Cardiac fibroblast (primary cell): ENCODE measurements at regions not wholly inside any gene's neighbourhood (a gene's known extent, or its start where the extent isn't known, plus 50 kb on each side); places are given as distances from the start of the nearest gene placed in this dataset.

Experiments
- DNase-seq, 2 donors: peaks; one replicate each; pipeline versions ENCODE4 v3.0.0 to v3.0.0-alpha.2; 2010; ENCODE audit warnings: low read depth in 2 of 2
- H3K4me3 ChIP-seq, 2 donors: replicated peaks in 1 of 2; 1 replicate in 1 of 2; 2 replicates in 1 of 2; pipeline ENCODE4 v1.5.1; 2011; ENCODE audit warnings: low read depth in 2 of 2, low read length in 2 of 2, mild to moderate bottlenecking in 2 of 2, moderate library complexity in 1 of 2
- TF ChIP-seq, protein P1 (sequence below): IDR thresholded peaks from one replicate; pipeline ENCODE4 v1.5.1; 2011; ENCODE audit warnings: low read depth, mild to moderate bottlenecking, low read length, inconsistent platforms

DNA sequence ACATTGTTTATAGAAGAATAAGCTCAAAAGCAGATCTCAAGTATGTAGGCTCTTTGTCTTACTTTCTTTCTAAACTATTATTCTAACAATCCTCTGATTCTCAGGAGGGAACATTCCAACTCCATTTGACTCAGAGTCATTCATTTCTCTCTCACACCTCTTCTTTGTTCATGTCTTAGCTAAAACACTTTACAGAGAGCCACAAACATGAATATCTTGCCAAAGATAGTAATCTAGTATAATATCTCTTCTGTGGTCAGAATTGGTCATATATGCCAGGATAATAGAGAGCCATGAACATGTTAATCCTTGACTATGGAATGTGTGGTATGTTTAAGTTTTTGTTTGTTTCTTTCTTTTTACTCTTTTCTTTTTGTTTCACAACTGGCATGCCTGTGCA, 456.0 kb upstream of the PTCHD4 start:
- TF ChIP-seq, protein P1, sequence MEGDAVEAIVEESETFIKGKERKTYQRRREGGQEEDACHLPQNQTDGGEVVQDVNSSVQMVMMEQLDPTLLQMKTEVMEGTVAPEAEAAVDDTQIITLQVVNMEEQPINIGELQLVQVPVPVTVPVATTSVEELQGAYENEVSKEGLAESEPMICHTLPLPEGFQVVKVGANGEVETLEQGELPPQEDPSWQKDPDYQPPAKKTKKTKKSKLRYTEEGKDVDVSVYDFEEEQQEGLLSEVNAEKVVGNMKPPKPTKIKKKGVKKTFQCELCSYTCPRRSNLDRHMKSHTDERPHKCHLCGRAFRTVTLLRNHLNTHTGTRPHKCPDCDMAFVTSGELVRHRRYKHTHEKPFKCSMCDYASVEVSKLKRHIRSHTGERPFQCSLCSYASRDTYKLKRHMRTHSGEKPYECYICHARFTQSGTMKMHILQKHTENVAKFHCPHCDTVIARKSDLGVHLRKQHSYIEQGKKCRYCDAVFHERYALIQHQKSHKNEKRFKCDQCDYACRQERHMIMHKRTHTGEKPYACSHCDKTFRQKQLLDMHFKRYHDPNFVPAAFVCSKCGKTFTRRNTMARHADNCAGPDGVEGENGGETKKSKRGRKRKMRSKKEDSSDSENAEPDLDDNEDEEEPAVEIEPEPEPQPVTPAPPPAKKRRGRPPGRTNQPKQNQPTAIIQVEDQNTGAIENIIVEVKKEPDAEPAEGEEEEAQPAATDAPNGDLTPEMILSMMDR, result no peak

DNA sequence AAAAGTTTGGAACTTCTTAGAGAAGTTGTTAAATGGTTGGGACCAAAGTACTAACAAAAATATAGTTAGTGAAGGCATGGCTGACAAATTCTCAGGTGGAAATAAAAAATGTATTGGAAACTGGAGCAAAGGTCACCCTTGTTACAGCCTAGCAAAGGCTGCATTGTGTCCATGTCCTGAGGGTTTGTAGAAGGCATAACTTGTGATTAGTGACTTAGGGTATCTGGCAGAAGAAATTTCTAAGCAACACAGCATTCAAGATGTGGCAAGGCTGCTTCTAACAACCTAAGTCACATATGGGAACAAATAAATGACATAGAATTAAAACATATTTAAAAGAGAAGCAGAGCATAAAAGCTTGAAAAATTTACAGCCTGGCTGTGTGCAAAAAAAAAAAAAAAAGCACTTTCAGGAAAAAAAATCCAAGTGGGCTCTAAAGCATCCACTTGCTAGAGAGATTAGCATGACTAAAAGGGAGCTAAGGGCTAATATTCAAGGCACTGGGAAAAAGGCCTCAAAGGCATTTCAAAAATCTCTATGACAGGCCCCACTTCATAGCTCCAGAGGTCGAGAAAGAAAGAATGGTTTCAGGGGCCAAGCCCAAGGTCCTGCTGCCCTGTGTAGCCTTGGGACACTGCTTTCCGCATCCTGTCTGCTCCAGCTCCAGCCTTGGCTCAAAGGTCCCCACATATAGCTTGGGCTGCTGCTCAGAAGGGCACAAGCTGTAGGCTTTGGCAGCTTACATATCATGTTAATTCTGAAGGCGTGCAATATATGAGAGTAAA, 453.2 kb upstream of the PTCHD4 start:
- DNase-seq, result no peak
- H3K4me3 ChIP-seq, result no peak overlapping the region
- TF ChIP-seq, protein P1, result no peak

More for the DNA sequence above, 456.0 kb upstream of the PTCHD4 start:
- H3K4me3 ChIP-seq, result no peak overlapping the region
- peak; percentile 25 to 28 for DNase-seq

DNA sequence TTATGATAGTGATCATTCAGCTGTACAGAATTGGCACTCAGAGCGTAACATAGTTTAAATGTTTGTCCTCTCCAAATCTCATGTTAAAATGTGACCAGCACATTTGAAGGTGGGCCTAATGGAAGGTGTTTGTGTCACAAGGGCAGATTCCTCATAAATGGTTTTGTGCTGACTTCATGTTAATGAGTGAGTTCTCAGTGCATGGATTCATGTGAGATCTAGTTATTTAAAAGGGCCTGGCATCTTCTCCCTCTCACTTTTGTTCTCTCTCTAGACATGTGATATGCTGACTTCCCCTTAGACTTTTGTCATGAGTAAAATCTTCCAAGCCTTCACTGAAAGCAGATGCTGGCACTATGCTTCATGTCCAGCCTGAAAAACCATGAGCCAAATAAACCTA, 452.4 kb upstream of the PTCHD4 start:
- no peak for DNase-seq
- TF ChIP-seq, protein P1, result no peak
- H3K4me3 ChIP-seq, result no peak overlapping the region

GRCh38 chr6:48560408-48560807, 449.4 kb upstream of the PTCHD4 start:
- TF ChIP-seq, protein P1, result no peak
- no peak overlapping the region for H3K4me3 ChIP-seq
- peak; percentile 42 to 57 for DNase-seq

DNA sequence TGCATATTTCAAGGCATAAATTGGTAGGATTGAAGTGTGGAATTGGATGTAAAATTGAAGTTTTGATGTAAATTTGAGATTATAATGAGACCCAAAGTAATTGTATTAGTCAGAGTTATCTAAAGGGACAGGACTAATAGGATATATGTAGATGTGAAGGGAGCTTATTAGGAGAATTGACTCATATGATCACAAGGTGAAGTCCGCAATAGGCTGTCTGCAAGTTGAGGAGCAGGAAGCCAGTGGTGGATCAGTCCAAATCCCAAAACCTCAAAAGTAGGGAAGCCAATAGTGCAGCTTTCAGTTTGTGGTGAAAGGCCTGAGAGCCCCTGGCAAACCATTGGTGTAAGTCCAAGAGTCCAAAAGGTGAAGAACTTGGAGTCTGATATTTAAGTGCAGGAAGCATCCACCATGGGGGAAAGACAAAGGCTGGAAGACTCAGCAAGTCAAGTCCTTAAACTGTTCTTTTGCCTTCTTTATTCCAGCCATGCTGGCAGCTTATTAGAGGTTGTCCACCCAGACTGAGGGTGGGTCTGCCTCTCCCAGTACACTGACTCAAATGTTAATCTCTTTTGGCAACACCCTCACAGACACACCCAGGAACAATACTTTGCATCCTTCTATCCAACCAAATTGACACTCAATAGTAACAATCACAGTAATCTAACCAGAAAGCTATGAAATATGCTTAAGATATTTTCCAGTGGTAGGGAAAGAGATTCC, 442.6 kb upstream of the PTCHD4 start:
- TF ChIP-seq, protein P1, result no peak
- DNase-seq, result no peak
- H3K4me3 ChIP-seq, result no peak overlapping the region

DNA sequence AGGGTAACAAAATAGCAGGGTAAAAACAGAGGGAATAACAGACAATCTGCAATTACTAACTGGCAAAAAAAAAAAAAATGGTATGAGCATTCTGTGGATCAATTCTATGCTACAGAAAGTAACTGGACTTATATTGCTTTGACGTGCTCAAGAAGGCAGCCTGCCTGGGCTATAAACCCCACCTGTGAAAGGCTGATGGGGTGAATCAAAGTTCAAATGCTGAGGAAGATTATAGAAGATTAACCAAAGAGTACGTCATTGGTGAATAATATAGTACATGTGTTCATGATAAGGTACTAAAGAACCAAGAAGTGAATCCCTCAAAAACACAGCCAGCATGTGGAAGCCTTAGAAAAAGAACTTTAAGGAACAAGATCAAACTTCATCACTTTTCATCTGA, 441.9 kb upstream of the PTCHD4 start:
- DNase-seq, result no peak
- TF ChIP-seq, protein P1, result no peak
- H3K4me3 ChIP-seq, result no peak overlapping the region
